GM18951 (cell line): ENCODE measurements at regions not wholly inside any gene's neighbourhood (a gene's known extent, or its start where the extent isn't known, plus 50 kb on each side); places are given as distances from the start of the nearest gene placed in this dataset.

Experiments used
- POLR2A ChIP-seq: IDR thresholded peaks from 4 replicates; pipeline ENCODE4 v1.6.1; 2011; ENCODE audit warnings: mild to moderate bottlenecking; ENCODE audit not compliant: insufficient read length, insufficient read depth; ENCODE audit errors: extremely low read depth
- in situ Hi-C: fragments of 300-500 bp; cut with MboI; formaldehyde crosslinking; loops from one replicate; pipeline ENCODE4 v1.12.0; 2022; ENCODE audit warnings: low sequenced_read_pairs, mixed read lengths, inconsistent platforms; ENCODE audit not compliant: unreplicated experiment

DNA sequence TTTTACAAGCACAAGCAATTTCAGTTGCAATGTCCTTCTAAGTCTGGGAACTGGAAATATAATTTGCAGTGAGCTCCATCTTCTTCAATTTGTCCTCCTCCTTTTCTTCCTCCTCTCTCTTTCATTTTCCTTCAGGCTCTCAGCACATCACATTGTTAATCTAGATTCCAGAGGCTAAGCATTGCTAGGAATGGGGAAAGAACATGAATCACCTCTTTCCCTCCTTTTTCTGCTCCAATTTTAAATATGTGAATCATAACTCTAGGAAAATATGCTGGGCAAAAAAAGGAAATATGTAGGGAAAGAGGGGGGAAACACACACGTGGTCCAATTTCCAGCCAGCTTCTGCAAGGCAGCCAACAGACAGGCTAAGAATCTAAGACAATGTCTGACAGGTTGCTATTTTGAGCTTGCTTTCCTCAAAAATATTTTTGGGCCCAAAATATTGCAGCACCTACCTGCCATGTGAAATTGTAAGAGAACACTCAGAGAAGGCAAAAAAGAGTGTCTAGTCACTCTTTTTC is 72.7 kb upstream of the NUPR2 start:
- no peak for TF ChIP-seq POLR2A
- in situ Hi-C loops = no loop called here

DNA sequence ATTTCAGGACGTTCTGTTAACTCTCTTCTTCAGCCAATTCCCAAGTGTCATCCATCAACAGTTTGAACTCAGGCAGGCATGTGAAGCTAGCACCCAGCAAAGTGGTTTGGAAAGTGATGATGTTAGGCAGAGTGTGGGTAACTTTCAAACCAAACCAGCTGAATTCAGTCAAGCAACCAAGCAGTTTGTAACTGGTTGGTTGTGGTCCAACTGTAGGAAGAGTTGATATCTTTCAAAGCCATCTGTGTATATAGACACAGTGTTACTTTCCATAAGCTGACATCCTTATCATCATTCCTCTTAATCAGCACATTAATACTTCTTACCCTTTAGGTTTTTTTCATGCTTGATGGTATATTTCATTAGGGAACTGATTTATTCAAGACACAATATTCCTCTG is 72.2 kb upstream of the NUPR2 start:
- TF ChIP-seq POLR2A = no peak
- in situ Hi-C loops = no loop called here

DNA sequence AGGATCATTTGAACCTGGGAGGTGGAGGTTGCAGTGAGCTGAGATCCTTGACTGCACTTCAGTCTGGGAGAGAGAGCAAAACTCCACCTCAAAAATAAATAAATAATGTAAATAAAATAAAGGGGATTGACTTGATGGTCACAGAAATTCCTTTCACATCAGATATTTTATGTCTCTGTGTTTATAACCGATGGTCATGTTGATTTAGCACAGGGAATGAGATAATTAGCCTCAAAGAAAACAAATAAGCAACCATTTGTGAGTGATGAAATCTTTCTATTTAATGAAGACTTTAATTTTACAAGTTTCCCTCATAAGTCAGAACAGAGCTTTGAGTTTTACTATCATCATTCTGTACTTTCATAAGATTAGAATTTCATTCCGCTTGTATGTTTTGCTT is 64.8 kb upstream of the NUPR2 start:
- TF ChIP-seq POLR2A = no peak
- in situ Hi-C loops = no loop called here

DNA sequence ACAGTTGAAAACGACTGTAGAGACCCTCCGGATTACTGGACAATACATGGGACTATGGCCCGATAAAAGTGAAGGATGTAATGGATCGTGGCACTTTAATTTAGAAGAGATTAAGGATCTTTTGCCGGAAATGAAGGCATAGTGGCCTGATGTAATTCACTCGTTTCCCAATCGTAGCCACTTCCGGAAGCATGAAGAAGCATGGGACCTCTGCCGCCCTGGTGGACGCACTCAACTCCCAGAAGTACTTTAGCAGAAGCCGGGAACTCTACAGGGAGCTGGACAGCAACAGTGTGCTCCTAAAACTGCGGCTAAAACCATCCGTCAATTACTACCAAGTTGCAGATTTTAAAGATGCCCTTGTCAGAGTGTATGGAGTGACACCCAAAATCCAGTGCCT is 59.6 kb upstream of the NUPR2 start:
- in situ Hi-C loops = no loop called here
- TF ChIP-seq POLR2A = no peak

DNA sequence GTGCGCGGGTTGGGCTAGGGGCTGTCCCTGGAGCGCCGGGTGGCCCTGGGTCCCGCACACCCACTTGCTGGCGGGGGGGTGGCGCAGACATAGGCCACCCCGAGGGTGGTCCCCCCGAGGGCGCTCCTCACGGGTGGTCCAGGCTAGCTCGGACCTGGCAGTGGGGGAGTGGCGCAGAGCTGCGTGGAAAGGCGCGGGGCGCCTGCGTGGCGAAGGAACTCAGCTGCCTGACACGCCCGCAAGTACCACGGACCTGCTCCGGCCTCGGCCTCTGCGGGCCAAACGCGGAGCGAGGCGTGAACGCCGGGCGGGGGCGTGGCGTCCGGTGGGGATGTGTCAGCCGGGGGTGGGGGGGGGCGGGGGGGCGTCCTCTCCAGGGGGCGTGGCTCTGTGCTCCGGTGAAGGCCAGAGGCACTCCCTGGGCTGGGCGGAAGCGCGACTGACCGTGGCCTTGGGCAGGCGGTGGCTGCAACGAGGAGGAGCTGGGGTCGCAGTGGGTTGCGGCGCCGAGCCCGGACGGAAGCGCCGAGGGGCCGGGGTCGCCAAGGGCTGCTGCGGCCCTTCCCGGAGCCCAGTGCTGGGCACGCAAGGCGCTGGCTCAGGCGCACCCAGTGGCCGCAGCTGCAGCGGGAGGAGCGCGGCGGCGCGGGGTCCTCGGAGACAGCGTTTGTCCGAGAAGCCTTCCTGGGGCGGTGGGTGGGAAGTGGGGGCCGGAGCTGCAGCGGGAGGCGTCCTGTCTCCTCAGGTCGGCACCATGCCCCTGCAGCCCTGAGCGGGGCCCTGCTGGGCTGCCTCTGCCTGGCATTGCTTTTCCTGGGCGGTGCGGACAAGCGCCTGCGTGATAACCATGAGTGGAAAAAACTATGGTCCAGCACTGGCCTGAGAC is 58.9 kb upstream of the NUPR2 start:
- TF ChIP-seq POLR2A = no peak
- in situ Hi-C loops = no loop called here

DNA sequence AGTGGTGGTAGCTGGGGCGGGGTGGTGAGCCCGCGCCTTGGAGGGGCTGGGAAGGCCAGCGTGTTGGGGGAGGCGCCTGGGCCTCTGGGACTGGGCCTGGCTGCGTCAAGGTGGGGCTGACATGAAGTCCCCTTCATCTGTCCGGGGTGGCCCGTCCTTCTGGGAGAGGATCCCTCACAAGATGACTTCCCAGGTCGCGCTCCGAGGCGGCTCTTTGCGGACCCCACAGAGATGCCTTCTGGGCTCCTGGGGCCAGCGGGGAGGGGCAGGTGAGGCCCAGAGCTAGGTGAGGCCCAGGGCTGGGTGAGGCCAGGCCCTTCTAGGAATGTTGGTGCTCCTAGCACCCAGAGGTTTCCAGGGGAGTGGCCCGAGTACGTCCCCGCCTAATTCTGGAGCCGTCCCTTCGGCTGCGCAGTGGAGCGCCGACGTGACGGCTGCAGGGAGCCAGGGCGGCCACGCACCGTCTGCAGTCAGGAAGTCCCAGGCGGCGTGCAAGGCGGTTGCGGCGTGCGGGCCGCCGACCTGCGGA is 58.2 kb upstream of the NUPR2 start:
- in situ Hi-C loops = no loop called here
- TF ChIP-seq POLR2A = no peak
